HepG2 (cell line): ENCODE measurements at regions not wholly inside any gene's neighbourhood (a gene's known extent, or its start where the extent isn't known, plus 50 kb on each side); places are given as distances from the start of the nearest gene placed in this dataset.

Experiments
- ATAC-seq: fragments of 200-7000 bp; cut with Tn5 transposase; 3 replicates; pipeline ENCODE4 v1.9.1; 2020; ENCODE audit warnings: mild to moderate bottlenecking, moderate library complexity
- BruUV-seq: library from RNA; stranded (reverse); fragments of 400-500 nt; replicated peaks from 2 replicates; lab custom pipeline; 2021; lab: Mats Ljungman, UMichigan
- CTCF ChIA-PET: fragments of 300-600 bp; formaldehyde crosslinking; extraction: SDS; loops from one replicate; lab custom pipeline; 2021; ENCODE audit warnings: low total read pairs, inconsistent platforms, low intra/inter-chr PET ratio; lab: Yijun Ruan, JAX
- POLR2A ChIA-PET: fragments of 350-600 bp; sonication (Branson Sonifier 250); formaldehyde crosslinking; loops from one replicate; lab custom pipeline; 2020; ENCODE audit warnings: antibody characterized with exemption, inconsistent platforms; lab: Yijun Ruan, JAX
- DNase-seq: peaks from one replicate; pipeline ENCODE4 v3.0.0-alpha.2; 2015; ENCODE audit warnings: low spot score
- FAIRE-seq: peaks from 3 replicates; lab custom pipeline; 2011; peaks lifted over from hg19 to GRCh38; lab: Jason Lieb, UNC
- H2AFZ ChIP-seq: one replicate; pipeline ENCODE4 v1.6.1; 2011; ENCODE audit warnings: low read length, inconsistent platforms
- H3K27ac ChIP-seq: fragments of 300-600 bp; 3 replicates; pipeline ENCODE4 v1.8.0; 2011; ENCODE audit warnings: mixed run types, mild to moderate bottlenecking, mixed read lengths, low read length, inconsistent platforms; ENCODE audit not compliant: insufficient read depth; ENCODE audit errors: extremely low read length
- H3K27me3 ChIP-seq, 2 experiments: fragments of 200-600 bp in 1 of 2; 2 replicates in 1 of 2; 3 replicates in 1 of 2; pipeline versions ENCODE4 v1.6.0 to v1.8.0; 2011; ENCODE audit warnings: low read length in 2 of 2, mild to moderate bottlenecking in 2 of 2, moderate library complexity in 2 of 2, inconsistent platforms in 1 of 2; ENCODE audit not compliant: insufficient read depth in 2 of 2, control insufficient read depth in 1 of 2
- H3K36me3 ChIP-seq, 2 experiments: fragments of 200-600 bp in 1 of 2; replicated peaks in 1 of 2; 2 replicates in 1 of 2; 3 replicates in 1 of 2; pipeline versions ENCODE4 v1.5.1 to v1.8.0; 2011; ENCODE audit warnings: low read length in 2 of 2, inconsistent platforms in 1 of 2; ENCODE audit not compliant: insufficient read depth in 2 of 2, control insufficient read depth in 1 of 2
- H3K4me1 ChIP-seq: 2 replicates; pipeline ENCODE4 v1.5.1; 2012; ENCODE audit warnings: low read length, inconsistent platforms; ENCODE audit not compliant: insufficient read depth
- H3K4me2 ChIP-seq: 2 replicates; pipeline ENCODE4 v1.6.0; 2011; ENCODE audit warnings: low read depth, low read length, inconsistent platforms
- H3K4me3 ChIP-seq, 3 experiments: fragments of 200-600 bp in 1 of 3; sonication (generic), shearing (Covaris generic) in 1 of 3; replicated peaks in 1 of 3; 2 replicates each; pipeline ENCODE4 v1.5.1; 2011 to 2016; ENCODE audit warnings: low read length in 3 of 3, inconsistent platforms in 2 of 3, low read depth in 2 of 3, mild to moderate bottlenecking in 2 of 3, control low read depth in 1 of 3, mixed read lengths in 1 of 3; ENCODE audit not compliant: insufficient read depth in 1 of 3
- H3K79me2 ChIP-seq: one replicate; pipeline ENCODE4 v1.6.1; 2011; ENCODE audit warnings: low read length, inconsistent platforms; ENCODE audit not compliant: insufficient read depth
- H3K9ac ChIP-seq: 2 replicates; pipeline ENCODE4 v1.6.0; 2011; ENCODE audit warnings: mild to moderate bottlenecking, low read depth, low read length, inconsistent platforms; ENCODE audit not compliant: insufficient read depth
- H3K9me3 ChIP-seq: 2 replicates; pipeline ENCODE4 v1.5.1; 2012; ENCODE audit warnings: mild to moderate bottlenecking, low read length
- H4K20me1 ChIP-seq: 2 replicates; pipeline ENCODE4 v1.6.0; 2011; ENCODE audit warnings: inconsistent platforms, mild to moderate bottlenecking, low read length, moderate library complexity; ENCODE audit not compliant: insufficient read depth
- MNT ChIP-seq: fragments of 450-650 bp; IDR thresholded peaks from 2 replicates; pipeline ENCODE4 v1.6.1; 2016
- RBM39 ChIP-seq: fragments of 200-400 bp; formaldehyde crosslinking; IDR thresholded peaks from one replicate; pipeline ENCODE4 v1.6.1; 2018; ENCODE audit warnings: antibody characterized with exemption, mild to moderate bottlenecking, low read depth, low read length; ENCODE audit not compliant: poor library complexity, severe bottlenecking
- ZBTB26 ChIP-seq: IDR thresholded peaks from 2 replicates; pipeline ENCODE4 v1.6.1; 2016; ENCODE audit warnings: missing compliant biosample characterization, missing genetic modification reagents, borderline replicate concordance
- ZNF3 ChIP-seq: IDR thresholded peaks from 2 replicates; pipeline ENCODE4 v1.7.0; 2017; ENCODE audit warnings: inconsistent platforms
- ZNF83 ChIP-seq: sonication (generic); formaldehyde crosslinking; IDR thresholded peaks from 2 replicates; pipeline ENCODE4 v1.4.0; 2020; ENCODE audit warnings: missing genetic modification reagents, mild to moderate bottlenecking, borderline replicate concordance
- WGBS: methylation state at CpG from one replicate; pipeline ENCODE4 v1.1.6; 2017; ENCODE audit warnings: low lambda C conversion rate; 5-methylcytosine and 5-hydroxymethylcytosine counted together
- in situ Hi-C: cut with HindIII; loops from 2 replicates; pipeline ENCODE4 v1.10.0; 2017; ENCODE audit warnings: low pct_unique_long_range_greater_than_20kb; ENCODE audit not compliant: extremely low pct_ligation_motif_present
- intact Hi-C: fragments of 100-400 bp; cut with micrococcal nuclease; formaldehyde crosslinking; loops from one replicate; pipeline ENCODE4 v1.10.0; 2022; ENCODE audit not compliant: unreplicated experiment

- TF ChIP-seq ZBTB26, result no peak
Measured at GRCh38 chr16:80129791-80130190, 411.0 kb upstream of the DYNLRB2 start (continued).

GRCh38 chr16:80125677-80126076, 415.1 kb upstream of the DYNLRB2 start:
- no peak overlapping the region for H3K4me3 ChIP-seq
- H3K9me3 ChIP-seq, result 0 out of 2 replicates have a peak, but pooled peaks cover 6% of the 10 kb centered on the region
- no peak overlapping the region for H3K27ac ChIP-seq
- no peak overlapping the region for H2AFZ ChIP-seq
- H3K36me3 ChIP-seq, result no peaks in the 10 kb centered on the region
- H3K27me3 ChIP-seq, result no peaks in the 10 kb centered on the region
- intact Hi-C loops, result no loop called here
- no peak for TF ChIP-seq RBM39
- TF ChIP-seq MNT, result no peak
- TF ChIP-seq ZNF83 (CRISPR knock-in tag), result no peak
- TF ChIP-seq ZNF3 (CRISPR knock-in tag), result no peak
- TF ChIP-seq, all 625 proteins: peak for 0
- ChIA-PET POLR2A (no interaction called here), CTCF (no interaction called here)
- no peak for DNase-seq
- in situ Hi-C loops, result no loop called here
- no peaks in the 10 kb centered on the region for H3K4me1 ChIP-seq
- WGBS, result 20% methylated on average over 3 of the region's 5 CpGs
- H3K9ac ChIP-seq, result no peak overlapping the region
- no peaks in the 10 kb centered on the region for H4K20me1 ChIP-seq
- FAIRE-seq, result no peak
- no TSS peak for BruUV-seq
- H3K4me2 ChIP-seq, result no peak overlapping the region
- H3K79me2 ChIP-seq, result no peaks in the 10 kb centered on the region
- no peak for ATAC-seq
